Neuronal stem cell (in vitro differentiated cells): ENCODE measurements at regions not wholly inside any gene's neighbourhood (a gene's known extent, or its start where the extent isn't known, plus 50 kb on each side); places are given as distances from the start of the nearest gene placed in this dataset.

Source experiments
- DNase-seq: peaks from one replicate; pipeline ENCODE4 v3.0.0-alpha.2; 2013; ENCODE audit warnings: low spot score
- H2AFZ ChIP-seq: one replicate; pipeline ENCODE4 v1.6.1; 2013; ENCODE audit warnings: mild to moderate bottlenecking, low read length, inconsistent platforms
- H2AK5ac ChIP-seq: 2 replicates; pipeline ENCODE4 v1.6.1; 2013; ENCODE audit warnings: low read depth, mild to moderate bottlenecking, inconsistent platforms, low read length, moderate library complexity, mixed read lengths
- H2BK120ac ChIP-seq: 2 replicates; pipeline ENCODE4 v1.6.1; 2013; ENCODE audit warnings: low read depth, mild to moderate bottlenecking, inconsistent platforms, low read length, moderate library complexity, mixed read lengths
- H2BK12ac ChIP-seq: one replicate; pipeline ENCODE4 v1.6.1; 2013; ENCODE audit warnings: low read length, inconsistent platforms
- H2BK15ac ChIP-seq: 2 replicates; pipeline ENCODE4 v1.6.1; 2013; ENCODE audit warnings: mild to moderate bottlenecking, low read length, inconsistent platforms, mixed read lengths
- H2BK5ac ChIP-seq: one replicate; pipeline ENCODE4 v1.6.1; 2013; ENCODE audit warnings: inconsistent platforms, mild to moderate bottlenecking, low read length, moderate library complexity
- H3K14ac ChIP-seq: one replicate; pipeline ENCODE4 v1.6.1; 2013; ENCODE audit warnings: low read length, inconsistent platforms
- H3K18ac ChIP-seq: 2 replicates; pipeline ENCODE4 v1.6.1; 2013; ENCODE audit warnings: low read length, inconsistent platforms
- H3K23ac ChIP-seq: 2 replicates; pipeline ENCODE4 v1.6.1; 2013; ENCODE audit warnings: low read depth, mild to moderate bottlenecking, mixed read lengths, low read length, inconsistent platforms; ENCODE audit not compliant: poor library complexity
- H3K27ac ChIP-seq: replicated peaks from 3 replicates; pipeline ENCODE4 v1.5.1; 2013; ENCODE audit warnings: low read length, inconsistent platforms
- H3K27me3 ChIP-seq, 3 experiments: 2 replicates each; pipeline ENCODE4 v1.6.1; 2013; ENCODE audit warnings: low read length in 3 of 3, mild to moderate bottlenecking in 2 of 3, inconsistent platforms in 1 of 3, low read depth in 1 of 3, mixed read lengths in 1 of 3, moderate library complexity in 1 of 3; ENCODE audit not compliant: control insufficient read depth in 3 of 3, insufficient read depth in 3 of 3
- H3K36me3 ChIP-seq, 2 donors: replicated peaks in 1 of 2; 2 replicates each; pipeline ENCODE4 v1.6.1; 2013; ENCODE audit warnings: low read length in 2 of 2; ENCODE audit not compliant: control insufficient read depth in 2 of 2, insufficient read depth in 2 of 2
- H3K4ac ChIP-seq: 2 replicates; pipeline ENCODE4 v1.6.1; 2013; ENCODE audit warnings: inconsistent platforms, mild to moderate bottlenecking, low read length, moderate library complexity
- H3K4me1 ChIP-seq, 2 donors: 1 replicate in 1 of 2; 2 replicates in 1 of 2; pipeline ENCODE4 v1.6.1; 2013; ENCODE audit warnings: low read length in 2 of 2, low read depth in 1 of 2; ENCODE audit not compliant: control insufficient read depth in 2 of 2, insufficient read depth in 1 of 2
- H3K4me2 ChIP-seq: one replicate; pipeline ENCODE4 v1.6.1; 2013; ENCODE audit warnings: mild to moderate bottlenecking, low read length, inconsistent platforms; ENCODE audit not compliant: insufficient read depth, poor library complexity, severe bottlenecking
- H3K4me3 ChIP-seq, 2 donors: 2 replicates each; pipeline ENCODE4 v1.5.1; 2013; ENCODE audit warnings: low read length in 2 of 2, mild to moderate bottlenecking in 2 of 2, inconsistent platforms in 1 of 2, moderate library complexity in 1 of 2
- H3K79me1 ChIP-seq: one replicate; pipeline ENCODE4 v1.6.1; 2013; ENCODE audit warnings: low read depth, mild to moderate bottlenecking, inconsistent platforms, low read length, moderate library complexity
- H3K9ac ChIP-seq: one replicate; pipeline ENCODE4 v1.6.1; 2013; ENCODE audit warnings: mild to moderate bottlenecking, low read depth, low read length, inconsistent platforms; ENCODE audit not compliant: poor library complexity
- H3K9me3 ChIP-seq, 2 donors: replicated peaks in 1 of 2; 2 replicates each; pipeline versions ENCODE3 to v1.6.1; 2013; ENCODE audit warnings: low read length in 2 of 2, mild to moderate bottlenecking in 2 of 2, inconsistent platforms in 1 of 2, low read depth in 1 of 2, mixed read lengths in 1 of 2, moderate library complexity in 1 of 2; ENCODE audit not compliant: control insufficient read depth in 2 of 2, insufficient read depth in 1 of 2
- H4K8ac ChIP-seq: one replicate; pipeline ENCODE4 v1.6.1; 2013; ENCODE audit warnings: low read depth, mild to moderate bottlenecking, inconsistent platforms, low read length, moderate library complexity
- H4K91ac ChIP-seq: one replicate; pipeline ENCODE4 v1.6.1; 2013; ENCODE audit warnings: low read length, low read depth, mild to moderate bottlenecking, inconsistent platforms; ENCODE audit not compliant: poor library complexity
- WGBS, 2 donors: extraction: QIAGEN DNeasy Blood & Tissue Kit; methylation state at CpG; one replicate each; pipeline ENCODE4 v1.1.7; 2013; ENCODE audit warnings: missing lambda C conversion rate in 2 of 2, mixed read lengths in 1 of 2; ENCODE audit not compliant: insufficient read length in 2 of 2, insufficient replicate concordance in 1 of 2; ENCODE audit errors: extremely low coverage in 2 of 2; 5-methylcytosine and 5-hydroxymethylcytosine counted together

DNA sequence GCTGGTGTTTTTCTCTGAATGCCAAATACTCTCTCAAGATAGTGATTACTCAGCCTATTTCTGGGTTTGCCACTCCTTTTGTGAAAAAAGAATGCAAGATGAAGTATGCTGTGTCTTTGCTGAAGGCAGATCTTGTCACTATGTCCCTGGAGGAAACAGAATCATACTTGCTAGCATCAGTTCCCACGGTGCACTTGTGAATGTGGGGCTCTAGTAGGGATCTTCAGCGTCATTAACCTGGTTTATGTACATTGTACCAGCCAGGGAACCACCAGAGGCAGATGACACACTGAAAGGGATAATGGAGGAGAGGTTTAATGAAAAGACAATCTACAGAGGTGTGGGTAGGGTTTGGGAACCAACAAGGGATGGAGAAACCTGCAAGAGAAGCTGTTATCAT lies 131.0 kb upstream of the CXCR4 start:
- no peaks in the 10 kb centered on the region for H3K9me3 ChIP-seq
- H2AFZ ChIP-seq, result no peak overlapping the region
- H3K79me1 ChIP-seq, result no peaks in the 10 kb centered on the region
- WGBS, 2 donors, result no CpG with 5 or more reads among the region's 2 CpGs
- no peaks in the 10 kb centered on the region for H3K27me3 ChIP-seq
- no peak for DNase-seq
- H3K27ac ChIP-seq, result no peak overlapping the region
- H3K4me3 ChIP-seq, result no peak overlapping the region
- H2BK5ac ChIP-seq, result no peak overlapping the region
- no peak overlapping the region for H3K4me2 ChIP-seq
- no peak overlapping the region for H4K8ac ChIP-seq
- no peak overlapping the region for H3K14ac ChIP-seq
- no peak overlapping the region for H2BK15ac ChIP-seq
- H4K91ac ChIP-seq, result no peak overlapping the region
- H3K36me3 ChIP-seq, result no peaks in the 10 kb centered on the region
- no peak overlapping the region for H2BK120ac ChIP-seq
- H3K18ac ChIP-seq, result no peak overlapping the region
- H2AK5ac ChIP-seq, result no peak overlapping the region
- H3K23ac ChIP-seq, result no peak overlapping the region
- H3K4me1 ChIP-seq, result peaks cover 5 to 12% of the 10 kb centered on the region in 2 donors
- no peak overlapping the region for H2BK12ac ChIP-seq
- H3K9ac ChIP-seq, result no peak overlapping the region
- H3K4ac ChIP-seq, result no peak overlapping the region

DNA sequence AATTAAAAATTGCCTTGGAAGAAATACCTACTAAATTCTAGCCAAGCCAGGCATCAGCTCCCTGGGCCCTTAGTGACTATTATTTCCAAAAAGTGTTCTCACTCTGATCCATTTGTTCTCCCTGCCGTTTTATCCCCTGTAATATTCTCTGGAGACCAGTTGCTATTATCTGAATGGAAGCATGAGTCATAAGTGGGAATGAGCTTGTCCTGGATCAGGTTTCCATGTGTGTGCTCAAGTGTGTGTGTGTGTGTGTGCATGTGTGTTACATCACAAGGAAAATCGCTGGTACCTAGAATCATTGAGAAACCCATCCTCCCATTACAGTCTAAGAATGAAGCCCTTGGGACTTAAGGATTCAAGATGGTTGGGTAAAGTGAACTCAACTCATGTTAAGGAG lies 130.3 kb upstream of the CXCR4 start:
- no peak overlapping the region for H4K91ac ChIP-seq
- no peaks in the 10 kb centered on the region for H3K27me3 ChIP-seq
- H3K14ac ChIP-seq, result no peak overlapping the region
- H2BK120ac ChIP-seq, result no peak overlapping the region
- H2BK5ac ChIP-seq, result no peak overlapping the region
- H2BK12ac ChIP-seq, result no peak overlapping the region
- no peak for DNase-seq
- no peaks in the 10 kb centered on the region for H3K36me3 ChIP-seq
- H3K18ac ChIP-seq, result no peak overlapping the region
- H3K27ac ChIP-seq, result no peak overlapping the region
- H3K4me1 ChIP-seq, result peaks cover 5 to 9% of the 10 kb centered on the region in 2 donors
- H2BK15ac ChIP-seq, result no peak overlapping the region
- H3K23ac ChIP-seq, result no peak overlapping the region
- H2AK5ac ChIP-seq, result no peak overlapping the region
- no peak overlapping the region for H4K8ac ChIP-seq
- H3K4me3 ChIP-seq, result no peak overlapping the region
- H2AFZ ChIP-seq, result no peak overlapping the region
- H3K79me1 ChIP-seq, result no peaks in the 10 kb centered on the region
- no peaks in the 10 kb centered on the region for H3K9me3 ChIP-seq
- no peak overlapping the region for H3K4me2 ChIP-seq
- H3K4ac ChIP-seq, result no peak overlapping the region
- no CpG with 5 or more reads among the region's 2 CpGs for WGBS, 2 donors
- H3K9ac ChIP-seq, result no peak overlapping the region

DNA sequence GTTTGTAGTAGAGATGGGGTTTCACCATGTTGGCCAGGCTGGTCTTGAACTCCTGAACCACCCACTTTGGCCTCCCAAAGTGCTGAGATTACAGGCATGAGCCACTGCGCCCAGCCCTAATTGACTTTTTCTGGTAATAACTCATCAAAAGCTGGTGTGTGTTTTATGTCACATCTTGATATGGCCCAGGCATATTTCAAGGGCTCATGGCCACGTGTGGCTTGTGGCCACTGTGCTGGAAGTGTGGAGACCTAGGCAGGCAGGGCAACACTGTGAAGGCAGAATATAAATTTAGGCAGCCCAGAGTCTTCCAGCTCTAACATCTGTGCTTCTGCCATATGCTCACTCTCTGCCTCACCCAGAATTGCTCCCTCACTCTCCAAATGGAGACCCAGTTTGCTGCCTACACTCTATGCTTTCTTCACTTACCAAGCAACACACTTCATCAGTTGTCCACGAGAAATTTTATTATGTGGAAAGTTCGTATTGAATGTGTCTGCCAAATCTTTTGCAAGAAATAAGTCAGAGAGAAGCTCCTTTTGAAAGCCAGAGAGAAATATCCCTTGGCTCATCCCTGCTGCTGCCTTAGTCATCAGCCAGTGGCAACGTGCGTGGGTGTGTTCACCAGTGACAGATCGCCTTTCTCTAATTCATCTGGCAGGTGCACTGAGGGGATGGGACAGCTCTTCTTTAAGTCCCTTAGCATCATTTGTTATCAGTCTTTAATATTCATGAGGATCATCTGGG lies 129.4 kb upstream of the CXCR4 start:
- H3K14ac ChIP-seq, result no peak overlapping the region
- no peak overlapping the region for H2AFZ ChIP-seq
- no peak overlapping the region for H3K9ac ChIP-seq
- no peaks in the 10 kb centered on the region for H3K36me3 ChIP-seq
- H3K4ac ChIP-seq, result no peak overlapping the region
- no peak overlapping the region for H3K23ac ChIP-seq
- H3K79me1 ChIP-seq, result no peaks in the 10 kb centered on the region
- no peaks in the 10 kb centered on the region for H3K9me3 ChIP-seq
- H2BK120ac ChIP-seq, result no peak overlapping the region
- no peak overlapping the region for H3K18ac ChIP-seq
- H3K27ac ChIP-seq, result no peak overlapping the region
- no peak overlapping the region for H3K4me2 ChIP-seq
- H3K4me1 ChIP-seq, result peaks cover 5 to 9% of the 10 kb centered on the region in 2 donors
- H3K4me3 ChIP-seq, result no peak overlapping the region
- no CpG with 5 or more reads among the region's 7 CpGs for WGBS, 2 donors
- H4K91ac ChIP-seq, result no peak overlapping the region
- H2AK5ac ChIP-seq, result no peak overlapping the region
- no peak overlapping the region for H2BK12ac ChIP-seq
- DNase-seq, result no peak
- H2BK5ac ChIP-seq, result no peak overlapping the region
- H4K8ac ChIP-seq, result no peak overlapping the region
- H3K27me3 ChIP-seq, result no peaks in the 10 kb centered on the region
- H2BK15ac ChIP-seq, result no peak overlapping the region

DNA sequence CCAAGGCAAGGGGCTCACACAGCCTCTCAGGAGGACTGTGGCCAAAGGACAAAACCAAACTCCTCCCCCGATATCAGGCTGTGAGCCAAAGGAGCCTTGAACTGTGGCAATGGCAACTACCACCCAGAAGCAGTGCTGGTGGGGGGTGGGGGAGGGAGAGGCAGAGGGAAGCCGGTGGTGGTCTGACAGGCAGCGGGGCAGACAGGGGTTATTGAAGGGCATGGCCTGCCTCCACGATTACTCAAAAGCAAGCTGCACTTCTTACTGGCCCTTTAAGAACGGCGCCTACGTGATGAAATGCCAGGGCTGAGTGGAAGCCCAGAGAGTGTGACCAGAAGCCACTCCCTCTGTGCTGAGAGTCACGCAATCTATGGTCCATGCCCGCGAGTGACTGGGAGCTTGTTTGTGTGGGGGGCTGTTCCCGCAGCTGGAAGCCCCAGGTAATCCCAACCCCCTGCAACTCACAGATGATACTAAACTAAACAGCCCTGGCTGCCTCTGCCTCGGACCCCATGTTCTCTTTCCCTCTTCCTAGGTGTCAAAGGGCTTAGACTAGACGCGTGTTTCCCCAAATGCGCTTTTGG lies 128.2 kb upstream of the CXCR4 start:
- no peak overlapping the region for H3K4me2 ChIP-seq
- H3K4ac ChIP-seq, result no peak overlapping the region
- H2AK5ac ChIP-seq, result peak overlapping the region; percentile 13
- no peak for DNase-seq
- H3K79me1 ChIP-seq, result no peaks in the 10 kb centered on the region
- WGBS, 2 donors, result no CpG with 5 or more reads among the region's 15 CpGs
- no peak overlapping the region for H2BK12ac ChIP-seq
- H3K27me3 ChIP-seq, result no peaks in the 10 kb centered on the region
- no peak overlapping the region for H4K91ac ChIP-seq
- H3K23ac ChIP-seq, result no peak overlapping the region
- H3K4me1 ChIP-seq, result peaks cover 5 to 9% of the 10 kb centered on the region in 2 donors
- H3K9me3 ChIP-seq, result no peaks in the 10 kb centered on the region
- no peaks in the 10 kb centered on the region for H3K36me3 ChIP-seq
- no peak overlapping the region for H4K8ac ChIP-seq
- H3K14ac ChIP-seq, result no peak overlapping the region
- no peak overlapping the region for H3K9ac ChIP-seq
- no peak overlapping the region for H2BK120ac ChIP-seq
- no peak overlapping the region for H3K27ac ChIP-seq
- H2BK15ac ChIP-seq, result peak overlapping the region; percentile 41
- H2BK5ac ChIP-seq, result no peak overlapping the region
- peak overlapping the region; percentile 9 for H2AFZ ChIP-seq
- no peak overlapping the region for H3K4me3 ChIP-seq
- peak overlapping the region; percentile 15 for H3K18ac ChIP-seq
